HL-60 (cell line): ENCODE measurements at regions not wholly inside any gene's neighbourhood (a gene's known extent, or its start where the extent isn't known, plus 50 kb on each side); places are given as distances from the start of the nearest gene placed in this dataset.

Experiments used
- DNase-seq, 2 experiments: peaks; one replicate each; pipeline ENCODE4 v3.0.0-alpha.2; 2010 to 2020; ENCODE audit warnings: low read depth in 1 of 2, low spot score in 1 of 2
- H3K27ac ChIP-seq: fragments of 250-450 bp; sonication (Bioruptor Pico); replicated peaks from 2 replicates; pipeline ENCODE4 v1.5.1; 2020; ENCODE audit warnings: mild to moderate bottlenecking, moderate library complexity
- H3K27me3 ChIP-seq: fragments of 250-450 bp; sonication (Bioruptor Pico); 2 replicates; pipeline ENCODE4 v1.5.1; 2021; ENCODE audit warnings: mild to moderate bottlenecking, moderate library complexity; ENCODE audit not compliant: insufficient read depth, poor library complexity, severe bottlenecking
- H3K4me3 ChIP-seq: replicated peaks from 2 replicates; pipeline ENCODE4 v1.5.1; 2011; ENCODE audit warnings: mild to moderate bottlenecking, control low read depth, low read length; ENCODE audit not compliant: insufficient read depth
- GABPA ChIP-seq: IDR thresholded peaks from 2 replicates; pipeline ENCODE4 v1.6.1; 2012; ENCODE audit warnings: low read depth
- POLR2AphosphoS5 ChIP-seq: IDR thresholded peaks from 2 replicates; pipeline ENCODE4 v1.6.1; 2012; ENCODE audit warnings: low read depth
- SPI1 ChIP-seq: IDR thresholded peaks from 2 replicates; pipeline ENCODE4 v1.6.1; 2012; ENCODE audit warnings: low read depth, mild to moderate bottlenecking, borderline replicate concordance
- TF ChIP-seq, protein P1 (sequence below): IDR thresholded peaks from one replicate; pipeline ENCODE4 v1.5.1; 2011; ENCODE audit warnings: low read length, control low read depth, inconsistent platforms; ENCODE audit not compliant: insufficient read depth
- TF ChIP-seq, protein P2 (sequence below): IDR thresholded peaks from 2 replicates; pipeline ENCODE4 v1.6.1; 2012; ENCODE audit warnings: low read depth; ENCODE audit not compliant: insufficient replicate concordance

DNA sequence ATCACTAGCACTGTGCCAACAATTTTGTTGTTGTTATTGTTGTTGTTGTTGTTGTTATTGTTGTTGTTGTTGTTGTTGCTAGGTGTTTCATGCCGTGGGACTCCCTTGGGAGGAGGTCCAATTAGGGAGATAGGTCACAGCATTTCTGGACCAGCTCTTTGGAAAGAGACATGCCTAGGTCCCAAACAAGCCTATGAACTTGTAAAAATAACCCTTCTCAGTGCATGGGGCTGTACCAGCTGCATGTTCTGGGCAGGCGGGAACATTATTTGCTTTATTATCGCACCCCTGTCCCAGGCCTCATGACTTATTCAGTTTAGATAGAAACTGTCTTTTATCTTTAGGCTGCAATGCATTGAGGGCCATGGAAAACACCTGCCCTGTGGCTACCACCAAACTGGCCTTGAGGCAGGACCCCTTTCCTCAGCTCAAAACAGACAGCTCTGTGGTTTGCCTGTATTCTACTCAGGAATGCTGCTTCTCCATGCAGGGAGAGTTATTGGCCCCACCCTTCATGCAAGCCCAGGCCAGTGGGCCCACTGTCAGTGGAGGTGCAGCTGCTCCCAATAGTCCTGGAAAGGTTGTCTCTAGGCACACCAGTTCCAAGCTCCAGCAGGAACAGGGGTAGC is 386.5 kb upstream of the BRINP3 start:
- DNase-seq = no peak
- TF ChIP-seq, protein P1, sequence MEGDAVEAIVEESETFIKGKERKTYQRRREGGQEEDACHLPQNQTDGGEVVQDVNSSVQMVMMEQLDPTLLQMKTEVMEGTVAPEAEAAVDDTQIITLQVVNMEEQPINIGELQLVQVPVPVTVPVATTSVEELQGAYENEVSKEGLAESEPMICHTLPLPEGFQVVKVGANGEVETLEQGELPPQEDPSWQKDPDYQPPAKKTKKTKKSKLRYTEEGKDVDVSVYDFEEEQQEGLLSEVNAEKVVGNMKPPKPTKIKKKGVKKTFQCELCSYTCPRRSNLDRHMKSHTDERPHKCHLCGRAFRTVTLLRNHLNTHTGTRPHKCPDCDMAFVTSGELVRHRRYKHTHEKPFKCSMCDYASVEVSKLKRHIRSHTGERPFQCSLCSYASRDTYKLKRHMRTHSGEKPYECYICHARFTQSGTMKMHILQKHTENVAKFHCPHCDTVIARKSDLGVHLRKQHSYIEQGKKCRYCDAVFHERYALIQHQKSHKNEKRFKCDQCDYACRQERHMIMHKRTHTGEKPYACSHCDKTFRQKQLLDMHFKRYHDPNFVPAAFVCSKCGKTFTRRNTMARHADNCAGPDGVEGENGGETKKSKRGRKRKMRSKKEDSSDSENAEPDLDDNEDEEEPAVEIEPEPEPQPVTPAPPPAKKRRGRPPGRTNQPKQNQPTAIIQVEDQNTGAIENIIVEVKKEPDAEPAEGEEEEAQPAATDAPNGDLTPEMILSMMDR = no peak
- TF ChIP-seq SPI1 = no peak
- TF ChIP-seq GABPA = no peak
- H3K27ac ChIP-seq = no peak overlapping the region
- H3K4me3 ChIP-seq = no peak overlapping the region
- no peaks in the 10 kb centered on the region for H3K27me3 ChIP-seq

DNA sequence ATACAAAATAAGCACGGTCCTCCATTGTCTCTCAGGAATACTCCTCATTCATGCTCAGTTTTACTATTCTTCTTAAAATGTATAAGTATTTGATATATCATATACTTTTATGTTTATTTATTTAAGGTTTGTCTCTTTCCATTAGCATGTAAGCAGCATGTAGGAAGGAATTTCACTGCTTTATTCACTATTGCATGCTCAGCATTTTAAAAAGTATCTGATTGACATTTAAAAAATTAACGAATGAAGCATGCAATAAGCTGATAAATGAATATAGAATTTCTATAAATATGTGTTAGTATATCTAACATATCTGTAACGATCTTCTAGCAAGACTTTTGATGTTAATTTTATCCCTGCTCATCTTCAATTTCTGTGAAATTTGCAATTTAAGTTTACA is 402.7 kb upstream of the BRINP3 start:
- TF ChIP-seq POLR2AphosphoS5 (no peak), SPI1 (no peak), GABPA (no peak)
- TF ChIP-seq, protein P2, sequence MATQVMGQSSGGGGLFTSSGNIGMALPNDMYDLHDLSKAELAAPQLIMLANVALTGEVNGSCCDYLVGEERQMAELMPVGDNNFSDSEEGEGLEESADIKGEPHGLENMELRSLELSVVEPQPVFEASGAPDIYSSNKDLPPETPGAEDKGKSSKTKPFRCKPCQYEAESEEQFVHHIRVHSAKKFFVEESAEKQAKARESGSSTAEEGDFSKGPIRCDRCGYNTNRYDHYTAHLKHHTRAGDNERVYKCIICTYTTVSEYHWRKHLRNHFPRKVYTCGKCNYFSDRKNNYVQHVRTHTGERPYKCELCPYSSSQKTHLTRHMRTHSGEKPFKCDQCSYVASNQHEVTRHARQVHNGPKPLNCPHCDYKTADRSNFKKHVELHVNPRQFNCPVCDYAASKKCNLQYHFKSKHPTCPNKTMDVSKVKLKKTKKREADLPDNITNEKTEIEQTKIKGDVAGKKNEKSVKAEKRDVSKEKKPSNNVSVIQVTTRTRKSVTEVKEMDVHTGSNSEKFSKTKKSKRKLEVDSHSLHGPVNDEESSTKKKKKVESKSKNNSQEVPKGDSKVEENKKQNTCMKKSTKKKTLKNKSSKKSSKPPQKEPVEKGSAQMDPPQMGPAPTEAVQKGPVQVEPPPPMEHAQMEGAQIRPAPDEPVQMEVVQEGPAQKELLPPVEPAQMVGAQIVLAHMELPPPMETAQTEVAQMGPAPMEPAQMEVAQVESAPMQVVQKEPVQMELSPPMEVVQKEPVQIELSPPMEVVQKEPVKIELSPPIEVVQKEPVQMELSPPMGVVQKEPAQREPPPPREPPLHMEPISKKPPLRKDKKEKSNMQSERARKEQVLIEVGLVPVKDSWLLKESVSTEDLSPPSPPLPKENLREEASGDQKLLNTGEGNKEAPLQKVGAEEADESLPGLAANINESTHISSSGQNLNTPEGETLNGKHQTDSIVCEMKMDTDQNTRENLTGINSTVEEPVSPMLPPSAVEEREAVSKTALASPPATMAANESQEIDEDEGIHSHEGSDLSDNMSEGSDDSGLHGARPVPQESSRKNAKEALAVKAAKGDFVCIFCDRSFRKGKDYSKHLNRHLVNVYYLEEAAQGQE = no peak
- TF ChIP-seq, protein P1 = no peak
- no peak overlapping the region for H3K27ac ChIP-seq
- no peak overlapping the region for H3K4me3 ChIP-seq
- no peak for DNase-seq
- no peaks in the 10 kb centered on the region for H3K27me3 ChIP-seq

DNA sequence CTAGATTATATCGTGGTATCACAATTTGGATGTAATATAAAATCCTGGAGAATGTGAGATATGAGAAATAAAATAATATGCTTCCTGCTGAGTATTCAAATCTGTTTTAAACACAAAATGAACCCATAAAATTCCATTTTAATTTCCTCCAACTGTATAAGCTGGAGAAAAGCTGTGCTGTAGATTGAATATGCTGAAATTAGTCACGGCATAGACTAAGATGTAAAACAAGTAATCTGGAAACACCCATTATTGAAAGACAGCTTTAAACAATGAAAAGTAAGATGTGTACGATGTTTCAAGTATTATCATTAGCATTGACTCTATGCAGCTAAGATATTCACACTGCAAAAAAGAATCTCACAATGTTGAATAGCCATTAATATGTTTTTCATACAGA is 403.4 kb upstream of the BRINP3 start:
- TF ChIP-seq POLR2AphosphoS5 (no peak), GABPA (no peak), SPI1 (no peak)
- TF ChIP-seq, protein P1 = no peak
- TF ChIP-seq, protein P2 = no peak
- no peak overlapping the region for H3K27ac ChIP-seq

DNA sequence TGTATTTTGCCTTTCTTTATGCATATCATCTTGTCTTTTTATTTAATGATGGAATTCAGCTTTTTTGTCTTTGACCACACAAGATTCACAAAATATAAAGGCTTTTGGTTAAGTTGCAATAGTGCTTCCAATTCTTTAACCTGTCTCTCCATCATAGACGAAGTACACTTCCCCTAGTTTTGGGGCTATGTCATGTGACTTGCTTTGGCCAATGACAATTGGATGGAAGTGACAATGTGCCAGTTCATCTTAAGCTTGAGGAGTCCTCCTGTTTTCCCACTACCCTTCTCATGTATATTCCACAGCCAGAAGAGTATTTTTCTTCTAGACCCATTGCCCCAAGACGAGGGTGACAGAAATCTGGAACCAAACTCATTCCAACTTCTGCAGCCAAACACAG is 419.6 kb upstream of the BRINP3 start:
- no peak overlapping the region for H3K27ac ChIP-seq
- no peak for DNase-seq
- no peaks in the 10 kb centered on the region for H3K27me3 ChIP-seq
- TF ChIP-seq, protein P1 = no peak
- no peak for TF ChIP-seq SPI1
- no peak for TF ChIP-seq GABPA
- no peak for TF ChIP-seq POLR2AphosphoS5
- TF ChIP-seq, protein P2 = no peak
- H3K4me3 ChIP-seq = no peak overlapping the region

More for the DNA sequence above, 403.4 kb upstream of the BRINP3 start:
- H3K27me3 ChIP-seq = no peaks in the 10 kb centered on the region
- no peak overlapping the region for H3K4me3 ChIP-seq
- DNase-seq = no peak
